DND-41 (cell line): ENCODE measurements at regions not wholly inside any gene's neighbourhood (a gene's known extent, or its start where the extent isn't known, plus 50 kb on each side); places are given as distances from the start of the nearest gene placed in this dataset.

Experiments used
- EZH2 ChIP-seq: IDR thresholded peaks from 3 replicates; pipeline ENCODE4 v1.6.1; 2012; ENCODE audit warnings: borderline replicate concordance, low read depth, mild to moderate bottlenecking, moderate library complexity, low read length, inconsistent platforms; ENCODE audit not compliant: severe bottlenecking
- TF ChIP-seq, protein P1 (sequence below): IDR thresholded peaks from 2 replicates; pipeline ENCODE4 v1.5.1; 2012; ENCODE audit warnings: borderline replicate concordance, low read length, moderate library complexity, mild to moderate bottlenecking; ENCODE audit not compliant: poor library complexity, severe bottlenecking; ENCODE audit errors: extremely low read depth

DNA sequence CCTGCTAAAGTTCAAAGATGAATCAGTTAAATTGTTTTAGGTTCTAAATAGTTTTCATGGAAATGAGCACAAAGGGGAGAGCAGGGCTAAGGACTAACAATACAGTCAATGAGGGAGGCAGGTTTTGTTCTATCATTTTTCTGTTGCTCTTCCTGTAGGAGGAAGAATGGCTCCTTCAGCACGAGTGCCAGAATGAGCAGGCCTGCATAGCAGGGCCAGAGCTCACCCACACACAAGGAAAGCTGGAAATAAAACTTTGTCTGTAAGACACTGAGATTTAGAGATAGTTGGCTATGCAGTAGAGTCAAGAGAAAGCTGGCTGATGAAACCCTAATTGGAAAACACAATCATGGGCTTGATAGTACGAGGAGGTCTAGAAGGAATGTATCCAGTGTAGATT lies 313.3 kb downstream of the MBD2 start:
- TF ChIP-seq, protein P1, sequence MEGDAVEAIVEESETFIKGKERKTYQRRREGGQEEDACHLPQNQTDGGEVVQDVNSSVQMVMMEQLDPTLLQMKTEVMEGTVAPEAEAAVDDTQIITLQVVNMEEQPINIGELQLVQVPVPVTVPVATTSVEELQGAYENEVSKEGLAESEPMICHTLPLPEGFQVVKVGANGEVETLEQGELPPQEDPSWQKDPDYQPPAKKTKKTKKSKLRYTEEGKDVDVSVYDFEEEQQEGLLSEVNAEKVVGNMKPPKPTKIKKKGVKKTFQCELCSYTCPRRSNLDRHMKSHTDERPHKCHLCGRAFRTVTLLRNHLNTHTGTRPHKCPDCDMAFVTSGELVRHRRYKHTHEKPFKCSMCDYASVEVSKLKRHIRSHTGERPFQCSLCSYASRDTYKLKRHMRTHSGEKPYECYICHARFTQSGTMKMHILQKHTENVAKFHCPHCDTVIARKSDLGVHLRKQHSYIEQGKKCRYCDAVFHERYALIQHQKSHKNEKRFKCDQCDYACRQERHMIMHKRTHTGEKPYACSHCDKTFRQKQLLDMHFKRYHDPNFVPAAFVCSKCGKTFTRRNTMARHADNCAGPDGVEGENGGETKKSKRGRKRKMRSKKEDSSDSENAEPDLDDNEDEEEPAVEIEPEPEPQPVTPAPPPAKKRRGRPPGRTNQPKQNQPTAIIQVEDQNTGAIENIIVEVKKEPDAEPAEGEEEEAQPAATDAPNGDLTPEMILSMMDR, result no peak
- no peak for TF ChIP-seq EZH2
